ENCODE measurements at regions not wholly inside any gene's neighbourhood (a gene's known extent, or its start where the extent isn't known, plus 50 kb on each side); places are given as distances from the start of the nearest gene placed in this dataset.

DNA sequence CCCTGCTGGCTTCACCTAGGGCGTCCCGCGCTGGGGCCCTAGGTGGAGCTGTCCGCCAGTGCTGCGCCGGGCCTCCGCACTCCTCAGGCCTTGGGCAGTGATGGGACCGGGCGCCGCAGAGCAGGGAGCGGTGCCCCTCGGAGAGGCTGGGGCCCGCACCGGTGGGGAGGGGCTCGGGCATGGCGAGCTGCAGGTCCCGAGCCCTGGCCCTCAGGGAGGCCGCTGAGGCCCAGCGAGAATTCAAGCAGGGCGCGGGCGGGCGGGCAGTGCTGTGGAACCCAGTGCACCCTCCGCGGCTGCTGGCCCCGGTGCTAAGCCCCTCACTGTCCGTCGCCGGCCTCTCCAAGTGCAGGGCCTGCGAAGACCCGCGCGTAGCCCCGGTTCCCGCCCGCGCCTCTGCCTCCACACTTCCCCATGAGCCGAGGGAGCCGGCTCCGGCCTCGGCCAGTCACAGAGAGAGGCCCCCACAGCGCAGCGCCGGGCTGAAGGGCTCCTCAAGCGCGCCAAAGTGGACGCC lies 565.1 kb upstream of the NDST4 start:
- Histone ChIP-seq H3K27ac (ENCODE audit: low read depth, low read length) (no peak overlapping the region), H3K9me3 (ENCODE audit: control insufficient read depth in 1 of 2, low read length in 2 of 2) (peaks cover 0 to 5% of the 10 kb centered on the region in 2 donors), H3K27me3 (ENCODE audit: insufficient read depth, low read length) (no peaks in the 10 kb centered on the region), H3K4me3 (ENCODE audit: low read length in 2 of 2) (no peak overlapping the region), H3K4me1 (ENCODE audit: insufficient read depth, low read length) (no peaks in the 10 kb centered on the region), H3K36me3 (ENCODE audit: insufficient read depth, low read length) (no peaks in the 10 kb centered on the region)
- H3K27ac Mint-ChIP-seq = no peak overlapping the region
- H3K4me3 Mint-ChIP-seq = no peak overlapping the region
- H3K9me3 Mint-ChIP-seq = peaks cover 0 to 10% (median 3%) of the 10 kb centered on the region in 8 donors
- H3K27me3 Mint-ChIP-seq = no peaks in the 10 kb centered on the region
- H3K36me3 Mint-ChIP-seq = no peaks in the 10 kb centered on the region
- DNase-seq = no peak
- CTCF ChIA-PET (ENCODE audit: partially characterized antibody) = no interaction called here
- intact Hi-C loops (cut with micrococcal nuclease) = no loop called here
- H3K4me1 Mint-ChIP-seq = no peaks in the 10 kb centered on the region
- POLR2A ChIA-PET (ENCODE audit: partially characterized antibody) = no interaction called here

DNA sequence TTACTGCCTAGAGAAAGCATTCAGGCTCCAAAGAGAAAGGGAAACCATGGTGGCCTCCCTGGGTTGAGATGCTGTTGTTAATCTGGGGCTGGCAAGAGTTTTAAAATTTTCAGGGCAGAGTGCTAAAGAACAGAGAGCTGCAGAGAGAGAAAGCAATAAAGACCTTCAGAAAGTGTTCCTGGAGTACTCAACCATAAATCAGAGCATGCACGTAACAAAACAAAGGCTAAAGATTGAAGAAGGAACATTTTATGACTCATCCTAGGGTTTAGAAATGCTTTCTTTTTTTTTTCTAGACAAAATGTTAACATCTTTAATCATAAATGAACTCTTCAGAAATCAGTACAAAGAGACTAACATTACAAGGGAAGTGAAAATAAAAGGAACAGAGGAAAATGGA lies 562.3 kb upstream of the NDST4 start:
- H3K27ac ChIP-seq (ENCODE audit: low read depth, low read length) = no peak overlapping the region
- H3K27me3 ChIP-seq (ENCODE audit: insufficient read depth, low read length) = no peaks in the 10 kb centered on the region
- no peaks in the 10 kb centered on the region for H3K4me1 ChIP-seq (ENCODE audit: insufficient read depth, low read length)
- ChIA-PET CTCF (ENCODE audit: partially characterized antibody) (no interaction called here), POLR2A (ENCODE audit: partially characterized antibody) (no interaction called here)
- Mint-ChIP-seq H3K4me3 (no peak overlapping the region), H3K36me3 (no peaks in the 10 kb centered on the region), H3K27me3 (no peaks in the 10 kb centered on the region), H3K9me3 (peaks cover 0 to 14% (median 3%) of the 10 kb centered on the region in 8 donors), H3K4me1 (no peaks in the 10 kb centered on the region), H3K27ac (no peak overlapping the region)
- H3K4me3 ChIP-seq (ENCODE audit: low read length in 2 of 2) = no peak overlapping the region
- peaks cover 0 to 5% of the 10 kb centered on the region in 2 donors for H3K9me3 ChIP-seq (ENCODE audit: control insufficient read depth in 1 of 2, low read length in 2 of 2)
- H3K36me3 ChIP-seq (ENCODE audit: insufficient read depth, low read length) = no peaks in the 10 kb centered on the region
- no peak for DNase-seq
- intact Hi-C loops (cut with micrococcal nuclease) = no loop called here

DNA sequence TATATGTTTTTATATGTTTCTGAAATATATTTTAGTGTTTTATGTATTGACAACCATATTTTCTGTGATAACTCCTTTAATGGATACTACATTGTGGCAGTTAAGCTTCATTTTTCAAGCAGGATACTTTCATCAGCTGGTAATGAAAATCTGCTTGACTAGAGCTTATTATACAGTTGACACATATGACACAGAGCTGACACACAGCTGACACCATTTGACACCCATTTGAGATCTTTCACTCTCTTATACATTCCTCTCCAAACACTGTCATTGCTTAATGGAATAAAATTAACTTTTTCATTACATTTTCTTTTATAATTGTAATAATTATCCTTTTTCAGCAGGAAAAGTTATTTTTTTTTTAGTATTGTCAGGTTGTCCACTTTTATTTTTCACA lies 561.1 kb upstream of the NDST4 start:
- H3K4me1 Mint-ChIP-seq = no peaks in the 10 kb centered on the region
- H3K36me3 Mint-ChIP-seq = no peaks in the 10 kb centered on the region
- ChIA-PET POLR2A (ENCODE audit: partially characterized antibody) (no interaction called here), CTCF (ENCODE audit: partially characterized antibody) (no interaction called here)
- Histone ChIP-seq H3K9me3 (ENCODE audit: control insufficient read depth in 1 of 2, low read length in 2 of 2) (peaks cover 0 to under 1% of the 10 kb centered on the region in 2 donors), H3K4me1 (ENCODE audit: insufficient read depth, low read length) (no peaks in the 10 kb centered on the region), H3K27ac (ENCODE audit: low read depth, low read length) (no peak overlapping the region), H3K27me3 (ENCODE audit: insufficient read depth, low read length) (no peaks in the 10 kb centered on the region), H3K36me3 (ENCODE audit: insufficient read depth, low read length) (no peaks in the 10 kb centered on the region), H3K4me3 (ENCODE audit: low read length in 2 of 2) (no peak overlapping the region)
- no peak overlapping the region for H3K4me3 Mint-ChIP-seq
- H3K27me3 Mint-ChIP-seq = no peaks in the 10 kb centered on the region
- intact Hi-C loops (cut with micrococcal nuclease) = no loop called here
- DNase-seq = no peak
- H3K9me3 Mint-ChIP-seq = peaks cover 0 to 13% (median 3%) of the 10 kb centered on the region in 8 donors
- H3K27ac Mint-ChIP-seq = no peak overlapping the region

DNA sequence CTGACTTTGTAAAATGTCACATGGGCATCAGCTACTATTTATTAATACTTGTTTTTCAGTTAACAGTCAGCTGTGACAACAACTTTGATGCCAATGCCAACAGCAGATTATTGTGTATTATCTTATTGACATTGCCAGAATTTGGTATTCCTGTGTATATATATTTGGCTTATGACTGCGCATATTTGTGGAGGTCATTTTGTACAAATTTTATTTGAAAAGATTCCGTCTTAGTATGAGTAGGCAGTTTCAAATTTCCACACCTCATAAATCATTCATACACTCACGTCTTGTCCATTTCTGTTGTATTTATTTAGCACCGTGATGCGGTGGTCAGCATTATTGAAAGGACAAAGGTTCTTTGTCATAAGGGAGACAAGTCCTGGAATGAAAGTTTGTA lies 558.2 kb upstream of the NDST4 start:
- H3K27me3 Mint-ChIP-seq = no peaks in the 10 kb centered on the region
- intact Hi-C loops (cut with micrococcal nuclease) = no loop called here
- no peaks in the 10 kb centered on the region for H3K4me1 Mint-ChIP-seq
- CTCF ChIA-PET (ENCODE audit: partially characterized antibody) = no interaction called here
- H3K4me1 ChIP-seq (ENCODE audit: insufficient read depth, low read length) = no peaks in the 10 kb centered on the region
- H3K9me3 Mint-ChIP-seq = peaks cover 0 to 6% (median 2%) of the 10 kb centered on the region in 8 donors
- DNase-seq = no peak
- no peaks in the 10 kb centered on the region for H3K36me3 ChIP-seq (ENCODE audit: insufficient read depth, low read length)
- no peaks in the 10 kb centered on the region for H3K36me3 Mint-ChIP-seq
- no peaks in the 10 kb centered on the region for H3K9me3 ChIP-seq (ENCODE audit: control insufficient read depth in 1 of 2, low read length in 2 of 2)
- no peak overlapping the region for H3K27ac ChIP-seq (ENCODE audit: low read depth, low read length)
- H3K4me3 Mint-ChIP-seq = no peak overlapping the region
- no peak overlapping the region for H3K4me3 ChIP-seq (ENCODE audit: low read length in 2 of 2)
- no peaks in the 10 kb centered on the region for H3K27me3 ChIP-seq (ENCODE audit: insufficient read depth, low read length)
- POLR2A ChIA-PET (ENCODE audit: partially characterized antibody) = no interaction called here
- H3K27ac Mint-ChIP-seq = no peak overlapping the region

DNA sequence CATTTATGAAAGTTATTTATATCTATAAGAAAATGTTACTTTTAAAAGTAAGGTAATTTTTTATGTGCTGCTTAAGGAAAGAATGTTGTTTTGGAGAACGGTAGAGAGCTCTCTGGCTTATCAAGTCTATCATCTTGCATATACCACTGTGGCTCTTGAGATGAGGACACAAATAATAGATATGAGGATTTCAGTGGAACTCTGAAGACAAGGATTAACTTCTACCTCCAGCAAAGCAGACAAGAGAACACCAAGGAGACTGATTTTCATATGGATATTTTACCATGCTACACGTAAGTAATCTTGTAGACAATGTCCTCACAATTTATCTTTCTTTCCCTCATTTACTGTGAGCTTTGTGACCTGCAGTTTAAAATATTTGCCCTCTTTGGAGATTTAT lies 557.5 kb upstream of the NDST4 start:
- POLR2A ChIA-PET (ENCODE audit: partially characterized antibody) = no interaction called here
- intact Hi-C loops (cut with micrococcal nuclease) = no loop called here

DNA sequence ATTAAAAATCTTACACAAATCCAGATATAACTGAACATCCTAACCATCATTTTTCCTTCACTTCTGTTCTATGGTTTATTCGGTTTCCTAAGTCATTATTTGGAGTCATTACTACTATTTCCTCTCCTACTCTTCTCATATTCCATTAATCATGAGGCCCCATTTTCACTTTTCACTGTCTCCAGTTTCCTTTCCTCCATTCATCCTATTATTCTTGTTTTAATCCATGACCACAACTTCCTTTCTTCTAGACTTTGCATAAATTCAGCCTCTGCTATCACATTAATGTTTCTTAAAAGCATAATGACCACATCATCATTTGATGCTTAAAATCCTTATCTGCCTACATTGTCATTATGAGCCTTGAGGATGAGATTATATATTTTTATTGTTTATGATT lies 555.0 kb upstream of the NDST4 start:
- Histone ChIP-seq H3K4me1 (ENCODE audit: insufficient read depth, low read length) (no peaks in the 10 kb centered on the region), H3K9me3 (ENCODE audit: control insufficient read depth in 1 of 2, low read length in 2 of 2) (no peaks in the 10 kb centered on the region), H3K4me3 (ENCODE audit: low read length in 2 of 2) (no peak overlapping the region), H3K36me3 (ENCODE audit: insufficient read depth, low read length) (no peaks in the 10 kb centered on the region), H3K27ac (ENCODE audit: low read depth, low read length) (no peak overlapping the region), H3K27me3 (ENCODE audit: insufficient read depth, low read length) (no peaks in the 10 kb centered on the region)
- no peaks in the 10 kb centered on the region for H3K36me3 Mint-ChIP-seq
- POLR2A ChIA-PET (ENCODE audit: partially characterized antibody) = no interaction called here
- no peak overlapping the region for H3K4me3 Mint-ChIP-seq
- H3K27me3 Mint-ChIP-seq = no peaks in the 10 kb centered on the region
- no peak for DNase-seq
- no peak overlapping the region for H3K27ac Mint-ChIP-seq
- no peaks in the 10 kb centered on the region for H3K4me1 Mint-ChIP-seq
- CTCF ChIA-PET (ENCODE audit: partially characterized antibody) = no interaction called here
- intact Hi-C loops (cut with micrococcal nuclease) = no loop called here
- peaks cover 0 to 7% (median 1%) of the 10 kb centered on the region in 8 donors for H3K9me3 Mint-ChIP-seq

More for the DNA sequence above, 557.5 kb upstream of the NDST4 start:
- Histone ChIP-seq H3K27me3 (ENCODE audit: insufficient read depth, low read length) (no peaks in the 10 kb centered on the region), H3K4me3 (ENCODE audit: low read length in 2 of 2) (no peak overlapping the region), H3K4me1 (ENCODE audit: insufficient read depth, low read length) (no peaks in the 10 kb centered on the region), H3K9me3 (ENCODE audit: control insufficient read depth in 1 of 2, low read length in 2 of 2) (no peaks in the 10 kb centered on the region), H3K27ac (ENCODE audit: low read depth, low read length) (no peak overlapping the region), H3K36me3 (ENCODE audit: insufficient read depth, low read length) (no peaks in the 10 kb centered on the region)
- DNase-seq = no peak
- H3K4me3 Mint-ChIP-seq = no peak overlapping the region
- no peaks in the 10 kb centered on the region for H3K36me3 Mint-ChIP-seq
- no peak overlapping the region for H3K27ac Mint-ChIP-seq
- peaks cover 0 to 8% (median 2%) of the 10 kb centered on the region in 8 donors for H3K9me3 Mint-ChIP-seq
- H3K4me1 Mint-ChIP-seq = no peaks in the 10 kb centered on the region
- no peaks in the 10 kb centered on the region for H3K27me3 Mint-ChIP-seq
- CTCF ChIA-PET (ENCODE audit: partially characterized antibody) = no interaction called here

DNA sequence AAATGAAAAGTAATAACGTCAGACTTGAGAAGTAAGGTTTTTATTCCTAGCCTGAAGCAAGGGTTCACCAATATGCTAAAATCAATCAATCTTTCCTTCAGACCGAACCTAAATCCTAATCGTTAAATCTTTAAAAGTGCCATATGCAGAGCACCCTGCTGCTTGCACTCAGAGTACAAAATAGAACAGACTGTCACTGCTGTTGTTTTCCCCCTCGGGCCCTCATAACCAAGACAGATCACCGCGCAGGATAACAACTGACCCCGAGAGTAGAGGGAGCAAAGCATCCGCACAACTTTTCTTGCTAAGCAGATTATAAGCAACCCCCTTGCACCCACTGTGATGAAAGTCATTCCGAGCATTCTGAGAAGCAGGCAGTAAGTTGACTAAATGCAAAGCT lies 550.9 kb upstream of the NDST4 start:
- no peaks in the 10 kb centered on the region for H3K36me3 ChIP-seq (ENCODE audit: insufficient read depth, low read length)
- no peaks in the 10 kb centered on the region for H3K27me3 ChIP-seq (ENCODE audit: insufficient read depth, low read length)
- ChIA-PET POLR2A (ENCODE audit: partially characterized antibody) (no interaction called here), CTCF (ENCODE audit: partially characterized antibody) (no interaction called here)
- no peak for DNase-seq
- H3K36me3 Mint-ChIP-seq = no peaks in the 10 kb centered on the region
- H3K4me3 ChIP-seq (ENCODE audit: low read length in 2 of 2) = no peak overlapping the region
- intact Hi-C loops (cut with micrococcal nuclease) = no loop called here
- no peaks in the 10 kb centered on the region for H3K4me1 Mint-ChIP-seq
- no peak overlapping the region for H3K4me3 Mint-ChIP-seq
- H3K9me3 ChIP-seq (ENCODE audit: control insufficient read depth in 1 of 2, low read length in 2 of 2) = no peaks in the 10 kb centered on the region
- H3K4me1 ChIP-seq (ENCODE audit: insufficient read depth, low read length) = no peaks in the 10 kb centered on the region
- no peak overlapping the region for H3K27ac Mint-ChIP-seq
- H3K9me3 Mint-ChIP-seq = peaks cover 0 to 4% (median 0%) of the 10 kb centered on the region in 8 donors
- H3K27me3 Mint-ChIP-seq = no peaks in the 10 kb centered on the region
- no peak overlapping the region for H3K27ac ChIP-seq (ENCODE audit: low read depth, low read length)

DNA sequence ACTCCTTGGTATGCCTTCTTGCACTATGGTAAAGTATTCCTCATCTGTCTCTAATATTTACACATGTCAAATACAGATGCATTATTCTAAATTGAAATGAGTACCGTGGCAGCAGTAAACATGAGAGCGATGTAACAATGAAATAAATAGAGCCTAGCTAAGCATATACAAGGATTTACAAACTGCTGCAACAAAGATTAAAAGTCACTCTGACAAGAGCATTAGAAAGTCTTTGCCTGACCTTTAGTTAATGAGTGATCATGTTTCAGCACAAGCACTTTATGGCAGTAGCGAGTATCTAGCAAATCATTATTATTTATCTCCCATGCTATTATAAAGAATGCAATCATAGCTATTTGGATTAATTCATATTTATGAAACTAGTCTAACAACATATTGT lies 547.0 kb upstream of the NDST4 start:
- Histone ChIP-seq H3K27me3 (ENCODE audit: insufficient read depth, low read length) (no peaks in the 10 kb centered on the region), H3K27ac (ENCODE audit: low read depth, low read length) (no peak overlapping the region), H3K4me1 (ENCODE audit: insufficient read depth, low read length) (no peaks in the 10 kb centered on the region), H3K36me3 (ENCODE audit: insufficient read depth, low read length) (no peaks in the 10 kb centered on the region), H3K9me3 (ENCODE audit: control insufficient read depth in 1 of 2, low read length in 2 of 2) (no peaks in the 10 kb centered on the region), H3K4me3 (ENCODE audit: low read length in 2 of 2) (no peak overlapping the region)
- no peaks in the 10 kb centered on the region for H3K36me3 Mint-ChIP-seq
- H3K27ac Mint-ChIP-seq = no peak overlapping the region
- ChIA-PET CTCF (ENCODE audit: partially characterized antibody) (no interaction called here), POLR2A (ENCODE audit: partially characterized antibody) (no interaction called here)
- H3K9me3 Mint-ChIP-seq = peaks cover 0 to 8% (median 0%) of the 10 kb centered on the region in 8 donors
- intact Hi-C loops (cut with micrococcal nuclease) = no loop called here
- H3K4me3 Mint-ChIP-seq = no peak overlapping the region
- no peaks in the 10 kb centered on the region for H3K27me3 Mint-ChIP-seq
- no peak for DNase-seq
- H3K4me1 Mint-ChIP-seq = no peaks in the 10 kb centered on the region
